Loucy (cell line): ENCODE measurements at regions not wholly inside any gene's neighbourhood (a gene's known extent, or its start where the extent isn't known, plus 50 kb on each side); places are given as distances from the start of the nearest gene placed in this dataset.
"Not testable (repeated sequence)": the region's sequence is repeated elsewhere in the genome, so short reads cannot be mapped to it uniquely, and the experiment has no call there.

Source experiments
- H2AFZ ChIP-seq: fragments of 200-600 bp; sonication (generic); 2 replicates; pipeline ENCODE4 v1.6.0; 2016; ENCODE audit warnings: antibody characterized with exemption, mild to moderate bottlenecking, low read length, moderate library complexity
- H3F3A ChIP-seq: fragments of 200-600 bp; 2 replicates; pipeline ENCODE4 v1.6.0; 2016; ENCODE audit warnings: antibody characterized with exemption, low read depth, mild to moderate bottlenecking
- H3K27me3 ChIP-seq: fragments of 200-600 bp; sonication (generic); 2 replicates; pipeline ENCODE4 v1.6.1; 2014; ENCODE audit warnings: low read length, mild to moderate bottlenecking; ENCODE audit not compliant: insufficient read depth, poor library complexity, severe bottlenecking
- H3K36me3 ChIP-seq: fragments of 200-600 bp; sonication (generic); 2 replicates; pipeline ENCODE4 v1.6.1; 2016; ENCODE audit warnings: low read length; ENCODE audit not compliant: insufficient read depth
- H3K4me1 ChIP-seq: fragments of 200-600 bp; sonication (generic); 2 replicates; pipeline ENCODE4 v1.5.1; 2014; ENCODE audit warnings: low read length, mild to moderate bottlenecking; ENCODE audit not compliant: insufficient read depth, poor library complexity, severe bottlenecking
- H3K4me2 ChIP-seq: fragments of 200-600 bp; sonication (generic); 2 replicates; pipeline ENCODE4 v1.6.0; 2014; ENCODE audit warnings: antibody characterized with exemption, low read length, low read depth, mild to moderate bottlenecking; ENCODE audit not compliant: poor library complexity, severe bottlenecking
- H3K4me3 ChIP-seq: fragments of 200-600 bp; sonication (generic); 2 replicates; pipeline ENCODE4 v1.5.1; 2014; ENCODE audit warnings: low read length, mild to moderate bottlenecking, mixed read lengths; ENCODE audit not compliant: poor library complexity, severe bottlenecking
- H3K79me2 ChIP-seq: fragments of 200-600 bp; sonication (generic); 2 replicates; pipeline ENCODE4 v1.6.1; 2014; ENCODE audit warnings: low read length; ENCODE audit not compliant: insufficient read depth
- H3K9ac ChIP-seq: fragments of 200-600 bp; sonication (generic); 2 replicates; pipeline ENCODE4 v1.6.0; 2014; ENCODE audit warnings: mild to moderate bottlenecking, low read depth, low read length, moderate library complexity; ENCODE audit not compliant: poor library complexity, severe bottlenecking
- H3K9me2 ChIP-seq: fragments of 200-600 bp; sonication (generic); replicated peaks from 2 replicates; pipeline ENCODE4 v1.6.1; 2016; ENCODE audit warnings: low read depth, low read length, mixed read lengths
- H3K9me3 ChIP-seq: fragments of 200-600 bp; sonication (generic); 2 replicates; pipeline ENCODE4 v1.6.1; 2014; ENCODE audit warnings: mild to moderate bottlenecking, antibody characterized with exemption, low read length, low read depth; ENCODE audit not compliant: insufficient read depth
- H4K20me1 ChIP-seq: fragments of 200-600 bp; sonication (generic); 2 replicates; pipeline ENCODE4 v1.6.0; 2014; ENCODE audit warnings: antibody characterized with exemption, low read length, mild to moderate bottlenecking; ENCODE audit not compliant: insufficient read depth, poor library complexity, severe bottlenecking
- CTCF ChIP-seq: fragments of 200-600 bp; sonication (generic); conservative IDR thresholded peaks from 2 replicates; pipeline ENCODE4 v1.5.1; 2014; ENCODE audit warnings: mild to moderate bottlenecking, antibody characterized with exemption, low read length
- EZH2phosphoT487 ChIP-seq: fragments of 200-600 bp; IDR thresholded peaks from 2 replicates; pipeline ENCODE4 v1.6.1; 2018; ENCODE audit warnings: antibody characterized with exemption, mild to moderate bottlenecking, moderate library complexity, borderline replicate concordance

GRCh38 chr14:105923520-105924191 is 397.3 kb downstream of the TMEM121 start:
- peak; percentile 24; the same call in 1 of the 2 replicates for TF ChIP-seq CTCF
- H3K27me3 ChIP-seq, H3F3A ChIP-seq, H3K4me2 ChIP-seq, H3K9me3 ChIP-seq, H3K4me3 ChIP-seq, H3K4me1 ChIP-seq, H4K20me1 ChIP-seq, H3K9ac ChIP-seq, H3K9me2 ChIP-seq, H2AFZ ChIP-seq: not testable (repeated sequence)
- Histone ChIP-seq H3K79me2 (peaks cover 14% of the 10 kb centered on the region; the same call in 1 of the 2 replicates), H3K36me3 (peaks cover 18% of the 10 kb centered on the region; the same call in 1 of the 2 replicates)

GRCh38 chr14:105924951-105925591 is 398.7 kb downstream of the TMEM121 start:
- Histone ChIP-seq H3K9me3 (no peaks in the 10 kb centered on the region), H2AFZ (no peak overlapping the region), H3K4me1 (no peaks in the 10 kb centered on the region), H3F3A (no peaks in the 10 kb centered on the region), H3K4me2 (no peak overlapping the region), H3K36me3 (peaks cover 18% of the 10 kb centered on the region; the same call in 1 of the 2 replicates), H3K9me2 (no peaks in the 10 kb centered on the region), H4K20me1 (no peaks in the 10 kb centered on the region), H3K4me3 (no peak overlapping the region), H3K9ac (no peak overlapping the region), H3K27me3 (no peaks in the 10 kb centered on the region), H3K79me2 (peaks cover under 1% of the 10 kb centered on the region; the same call in 1 of the 2 replicates)
- TF ChIP-seq CTCF = no peak
- no peak for TF ChIP-seq EZH2phosphoT487

- no peak overlapping the region for H3K9ac ChIP-seq
- H3K79me2 ChIP-seq = no peaks in the 10 kb centered on the region
- no peaks in the 10 kb centered on the region for H3K27me3 ChIP-seq
- H3K4me3 ChIP-seq = no peak overlapping the region
- peaks cover 18% of the 10 kb centered on the region; the same call in 1 of the 2 replicates for H3K36me3 ChIP-seq
- no peaks in the 10 kb centered on the region for H3K9me2 ChIP-seq
- no peaks in the 10 kb centered on the region for H4K20me1 ChIP-seq
- H3K9me3 ChIP-seq = no peaks in the 10 kb centered on the region
- TF ChIP-seq CTCF = no peak
- TF ChIP-seq EZH2phosphoT487 = no peak
- no peak overlapping the region for H3K4me2 ChIP-seq
- H3K4me1 ChIP-seq = no peaks in the 10 kb centered on the region
- no peaks in the 10 kb centered on the region for H3F3A ChIP-seq
- no peak overlapping the region for H2AFZ ChIP-seq
Measured at GRCh38 chr14:105925615-105926372, 399.4 kb downstream of the TMEM121 start.
